HEK293 (cell line): ENCODE measurements at regions not wholly inside any gene's neighbourhood (a gene's known extent, or its start where the extent isn't known, plus 50 kb on each side); places are given as distances from the start of the nearest gene placed in this dataset.

Experiments used
- CTCF ChIA-PET: fragments of 350-600 bp; formaldehyde crosslinking; extraction: SDS; loops from one replicate; lab custom pipeline; 2021; ENCODE audit warnings: antibody characterized with exemption; lab: Yijun Ruan, JAX
- POLR2A ChIA-PET: fragments of 300-600 bp; formaldehyde crosslinking; extraction: SDS; loops from one replicate; lab custom pipeline; 2020; ENCODE audit warnings: antibody characterized with exemption, inconsistent platforms; lab: Yijun Ruan, JAX
- H3K27ac ChIP-seq: fragments of 200-500 bp; sonication (Bioruptor generic); 2 replicates; pipeline ENCODE4 v1.5.1; 2014; ENCODE audit warnings: low read depth, low read length, control low read depth, inconsistent platforms; ENCODE audit errors: extremely low read depth
- H3K36me3 ChIP-seq, 2 experiments: fragments of 200-500 bp in 1 of 2; sonication (Bioruptor generic) in 1 of 2; 1 replicate in 1 of 2; 2 replicates in 1 of 2; pipeline ENCODE4 v1.5.1; 2014 to 2017; ENCODE audit warnings: inconsistent platforms in 2 of 2, low read length in 2 of 2; ENCODE audit not compliant: control insufficient read depth in 2 of 2, insufficient read depth in 1 of 2
- H3K4me1 ChIP-seq: fragments of 200-500 bp; sonication (Bioruptor generic); 2 replicates; pipeline ENCODE4 v1.5.1; 2014; ENCODE audit warnings: mild to moderate bottlenecking, low read length, inconsistent platforms; ENCODE audit not compliant: control insufficient read depth, insufficient read depth
- H3K4me3 ChIP-seq: 2 replicates; pipeline ENCODE4 v1.5.1; 2011; ENCODE audit warnings: low read depth, mild to moderate bottlenecking, control low read depth, low read length, moderate library complexity
- H3K9me3 ChIP-seq: fragments of 200-500 bp; sonication (Bioruptor generic); 2 replicates; pipeline ENCODE4 v1.5.1; 2014; ENCODE audit warnings: low read depth, low read length, inconsistent platforms; ENCODE audit not compliant: control insufficient read depth, insufficient read depth
- GFI1B ChIP-seq: fragments of 450-650 bp; formaldehyde crosslinking; IDR thresholded peaks from 2 replicates; pipeline ENCODE4 v1.5.1; 2016; ENCODE audit warnings: missing biosample characterization, missing genetic modification characterization
- INSM2 ChIP-seq: fragments of 450-650 bp; formaldehyde crosslinking; IDR thresholded peaks from 2 replicates; pipeline ENCODE4 v1.5.1; 2016; ENCODE audit warnings: missing biosample characterization, missing genetic modification characterization
- MEIS1 ChIP-seq: sonication (generic); formaldehyde crosslinking; IDR thresholded peaks from 2 replicates; pipeline ENCODE4 v1.8.1; 2022; ENCODE audit warnings: missing genetic modification reagents, mild to moderate bottlenecking, borderline replicate concordance
- MYNN ChIP-seq: fragments of 450-650 bp; formaldehyde crosslinking; IDR thresholded peaks from 2 replicates; pipeline ENCODE4 v1.5.1; 2016; ENCODE audit warnings: missing biosample characterization, missing genetic modification characterization, borderline replicate concordance
- PRDM1 ChIP-seq: fragments of 450-650 bp; formaldehyde crosslinking; IDR thresholded peaks from 2 replicates; pipeline ENCODE4; 2016; ENCODE audit warnings: missing biosample characterization, missing genetic modification characterization
- SALL2 ChIP-seq: fragments of 450-650 bp; formaldehyde crosslinking; IDR thresholded peaks from 2 replicates; pipeline ENCODE4 v1.5.0; 2017; ENCODE audit warnings: missing biosample characterization, mild to moderate bottlenecking, missing genetic modification characterization, borderline replicate concordance
- SP2 ChIP-seq: fragments of 450-650 bp; formaldehyde crosslinking; IDR thresholded peaks from 2 replicates; pipeline ENCODE4 v1.5.1; 2016; ENCODE audit warnings: missing biosample characterization, missing genetic modification characterization
- ZEB2 ChIP-seq: fragments of 450-650 bp; formaldehyde crosslinking; IDR thresholded peaks from 2 replicates; pipeline ENCODE4 v1.5.1; 2016; ENCODE audit warnings: missing biosample characterization, missing genetic modification characterization
- ZFP37 ChIP-seq: fragments of 450-650 bp; formaldehyde crosslinking; IDR thresholded peaks from 2 replicates; pipeline ENCODE4 v1.5.1; 2016; ENCODE audit warnings: missing biosample characterization, missing genetic modification characterization
- ZNF114 ChIP-seq: fragments of 450-650 bp; formaldehyde crosslinking; IDR thresholded peaks from 2 replicates; pipeline ENCODE4 v1.5.0; 2017; ENCODE audit warnings: missing biosample characterization, missing genetic modification characterization
- ZNF133 ChIP-seq: fragments of 450-650 bp; formaldehyde crosslinking; IDR thresholded peaks from 2 replicates; pipeline ENCODE4 v1.5.1; 2016; ENCODE audit warnings: missing biosample characterization, missing genetic modification characterization
- ZNF174 ChIP-seq: fragments of 450-650 bp; formaldehyde crosslinking; IDR thresholded peaks from 2 replicates; pipeline ENCODE4 v1.5.0; 2017; ENCODE audit warnings: missing biosample characterization, mild to moderate bottlenecking, missing genetic modification characterization
- ZNF184 ChIP-seq: fragments of 450-650 bp; IDR thresholded peaks from 2 replicates; pipeline ENCODE4 v1.5.1; 2018; ENCODE audit warnings: missing biosample characterization, mild to moderate bottlenecking, missing genetic modification characterization
- ZNF19 ChIP-seq: fragments of 450-650 bp; formaldehyde crosslinking; IDR thresholded peaks from 2 replicates; pipeline ENCODE4; 2016; ENCODE audit warnings: missing biosample characterization, missing genetic modification characterization, low read depth
- ZNF248 ChIP-seq: fragments of 450-650 bp; formaldehyde crosslinking; IDR thresholded peaks from 2 replicates; pipeline ENCODE4 v1.5.1; 2017; ENCODE audit warnings: missing biosample characterization, missing genetic modification characterization
- ZNF266 ChIP-seq: fragments of 450-650 bp; formaldehyde crosslinking; IDR thresholded peaks from 2 replicates; pipeline ENCODE4 v1.5.1; 2016; ENCODE audit warnings: missing biosample characterization, missing genetic modification characterization, low read depth
- ZNF274 ChIP-seq, 2 experiments: fragments of 200-500 bp in 1 of 2; fragments of 450-650 bp in 1 of 2; sonication (Bioruptor generic) in 1 of 2; formaldehyde crosslinking in 1 of 2; IDR thresholded peaks; 2 replicates each; pipeline versions ENCODE4 v1.5.1 to v1.6.1; 2014 to 2016; ENCODE audit warnings: borderline replicate concordance in 1 of 2, inconsistent platforms in 1 of 2, low read length in 1 of 2, missing biosample characterization in 1 of 2, missing genetic modification characterization in 1 of 2
- ZNF449 ChIP-seq: fragments of 450-650 bp; formaldehyde crosslinking; IDR thresholded peaks from 2 replicates; pipeline ENCODE4 v1.5.1; 2017; ENCODE audit warnings: missing biosample characterization, mild to moderate bottlenecking, missing genetic modification characterization, moderate library complexity
- ZNF548 ChIP-seq: fragments of 450-650 bp; formaldehyde crosslinking; IDR thresholded peaks from 2 replicates; pipeline ENCODE4 v1.5.1; 2016; ENCODE audit warnings: missing biosample characterization, missing genetic modification characterization
- ZNF560 ChIP-seq: fragments of 450-650 bp; formaldehyde crosslinking; IDR thresholded peaks from 2 replicates; pipeline ENCODE4 v1.5.1; 2017; ENCODE audit warnings: missing biosample characterization, missing genetic modification characterization, borderline replicate concordance
- ZNF660 ChIP-seq: fragments of 450-650 bp; IDR thresholded peaks from 2 replicates; pipeline ENCODE4 v1.5.1; 2018; ENCODE audit warnings: missing biosample characterization, mild to moderate bottlenecking, missing genetic modification characterization
- ZNF670 ChIP-seq: fragments of 450-650 bp; formaldehyde crosslinking; IDR thresholded peaks from 2 replicates; pipeline ENCODE4 v1.5.1; 2016; ENCODE audit warnings: missing biosample characterization, missing genetic modification characterization, low read depth
- ZNF677 ChIP-seq: fragments of 450-650 bp; IDR thresholded peaks from 2 replicates; pipeline ENCODE4 v1.5.0; 2018; ENCODE audit warnings: missing biosample characterization, mild to moderate bottlenecking, missing genetic modification characterization, moderate library complexity
- ZNF76 ChIP-seq: fragments of 450-650 bp; formaldehyde crosslinking; IDR thresholded peaks from 2 replicates; pipeline ENCODE4; 2016; ENCODE audit warnings: low read depth, missing biosample characterization, missing genetic modification characterization, borderline replicate concordance
- ZNF768 ChIP-seq: fragments of 450-650 bp; formaldehyde crosslinking; IDR thresholded peaks from 2 replicates; pipeline ENCODE4 v1.5.1; 2018; ENCODE audit warnings: missing biosample characterization, mild to moderate bottlenecking, missing genetic modification characterization
- ZSCAN5A ChIP-seq: fragments of 450-650 bp; formaldehyde crosslinking; IDR thresholded peaks from 2 replicates; pipeline ENCODE4 v1.5.1; 2016; ENCODE audit warnings: missing biosample characterization, missing genetic modification characterization

- Histone ChIP-seq H3K4me3 (no peak overlapping the region), H3K9me3 (no peaks in the 10 kb centered on the region), H3K36me3 (no peaks in the 10 kb centered on the region), H3K27ac (no peak overlapping the region), H3K4me1 (no peaks in the 10 kb centered on the region)
- ChIA-PET POLR2A (no interaction called here), CTCF (interaction anchor here (0.6 kb wide), 1 partner anchor 43 kb away, joined by 3 read pairs; no protein-coding TSS in a partner anchor)
- no peak for TF ChIP-seq ZNF174 (tag by site-specific recombination)
- no peak for TF ChIP-seq ZNF184 (tag by site-specific recombination)
- TF ChIP-seq ZNF660 (tag by site-specific recombination) = no peak
- no peak for TF ChIP-seq ZNF449 (tag by site-specific recombination)
- no peak for TF ChIP-seq ZFP37 (tag by site-specific recombination)
- no peak for TF ChIP-seq SALL2
- no peak for TF ChIP-seq ZNF114 (tag by site-specific recombination)
Observed at GRCh38 chr5:92268343-92268742, 885.2 kb upstream of the ARRDC3 start.

GRCh38 chr5:92267830-92268229, 884.7 kb upstream of the ARRDC3 start:
- H3K9me3 ChIP-seq = no peaks in the 10 kb centered on the region
- POLR2A ChIA-PET = no interaction called here
- no peaks in the 10 kb centered on the region for H3K4me1 ChIP-seq
- H3K4me3 ChIP-seq = no peak overlapping the region
- H3K36me3 ChIP-seq = no peaks in the 10 kb centered on the region
- CTCF ChIA-PET = interaction anchor here (0.5 kb wide), 1 partner anchor 768 kb away, joined by 7 read pairs; no protein-coding TSS in a partner anchor
- no peak for TF ChIP-seq ZNF133 (tag by site-specific recombination)
- TF ChIP-seq ZEB2 = no peak
- no peak for TF ChIP-seq ZNF677 (tag by site-specific recombination)
- TF ChIP-seq ZSCAN5A (tag by site-specific recombination) = no peak
- TF ChIP-seq ZNF768 (tag by site-specific recombination) = no peak
- TF ChIP-seq GFI1B = no peak
- no peak for TF ChIP-seq ZNF670
- TF ChIP-seq ZNF248 = no peak
- TF ChIP-seq, all 188 proteins: peak for 0
- H3K27ac ChIP-seq = no peak overlapping the region

- Histone ChIP-seq H3K4me1 (no peaks in the 10 kb centered on the region), H3K9me3 (no peaks in the 10 kb centered on the region), H3K27ac (no peak overlapping the region), H3K4me3 (no peak overlapping the region), H3K36me3 (no peaks in the 10 kb centered on the region)
- CTCF ChIA-PET = no interaction called here
- POLR2A ChIA-PET = no interaction called here
- TF ChIP-seq ZNF660 (tag by site-specific recombination) (no peak), ZNF76 (tag by site-specific recombination) (no peak), ZNF548 (tag by site-specific recombination) (no peak), SP2 (no peak), ZSCAN5A (tag by site-specific recombination) (no peak), MYNN (tag by site-specific recombination) (no peak), ZNF266 (tag by site-specific recombination) (no peak), ZNF274 (IDR thresholded peaks at IDR 0.05; ENCODE audit: low read length) (no peak), ZNF274 (tag by site-specific recombination; IDR thresholded peaks at IDR 0.05; ENCODE audit: borderline replicate concordance) (no peak), ZNF560 (tag by site-specific recombination) (no peak), INSM2 (tag by site-specific recombination) (no peak), ZNF19 (tag by site-specific recombination) (no peak), PRDM1 (tag by site-specific recombination) (no peak), MEIS1 (CRISPR knock-in tag) (no peak)
Observed at GRCh38 chr5:92265804-92266203, 882.7 kb upstream of the ARRDC3 start.
